ENCODE measurements at regions not wholly inside any gene's neighbourhood (a gene's known extent, or its start where the extent isn't known, plus 50 kb on each side); places are given as distances from the start of the nearest gene placed in this dataset.
"Not testable (repeated sequence)": the region's sequence is repeated elsewhere in the genome, so short reads cannot be mapped to it uniquely, and the experiment has no call there.

DNA sequence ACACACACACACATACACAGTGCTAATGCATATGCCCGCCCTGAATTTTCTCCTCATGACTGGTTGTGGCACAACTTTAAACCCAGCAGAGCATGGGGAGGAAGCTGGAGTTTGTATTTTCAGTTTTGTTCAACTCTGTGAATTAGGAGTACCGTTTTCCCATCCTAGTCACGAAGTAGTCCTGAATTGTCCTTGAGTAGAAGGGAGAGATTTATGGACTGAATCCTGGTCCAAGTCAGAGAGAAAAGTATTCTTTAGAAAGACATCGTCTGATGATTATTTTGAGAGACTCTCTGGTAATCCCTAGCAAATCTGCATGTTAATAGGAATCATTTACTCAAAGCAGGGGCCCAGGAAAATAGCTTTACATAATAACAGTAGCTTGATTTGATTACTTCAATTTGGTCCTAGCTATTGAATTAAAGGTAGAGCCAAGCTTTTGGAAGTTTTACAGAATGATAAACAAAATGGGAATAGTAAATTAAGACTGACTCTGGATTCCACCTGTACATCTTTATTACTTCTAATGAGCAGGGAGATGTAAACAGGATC, 60.5 kb upstream of the OLIG2 start:
- intact Hi-C loops (cut with DNase I) = no loop called here
- ATAC-seq (ENCODE audit: poor library complexity) (no peak), DNase-seq (no peak)

DNA sequence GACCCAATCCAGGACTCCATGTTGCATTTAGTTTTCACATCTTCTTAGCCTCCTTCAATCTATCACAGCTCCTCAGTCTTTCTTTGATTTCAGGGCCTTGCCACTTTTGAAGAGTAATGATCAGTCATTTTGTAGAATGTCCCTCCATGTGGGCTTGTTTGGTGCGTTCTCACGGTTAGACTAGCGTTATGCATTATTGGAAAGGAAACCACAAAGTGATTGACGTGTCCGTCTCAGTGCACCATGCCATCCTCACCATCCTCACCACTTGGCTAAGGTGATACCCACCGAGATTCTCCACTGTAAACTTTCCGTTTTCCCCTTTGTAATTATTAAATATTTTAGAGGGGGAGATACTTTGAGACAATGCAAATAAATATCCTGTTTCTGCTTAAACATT, 59.6 kb upstream of the OLIG2 start:
- intact Hi-C loops (cut with DNase I) = no loop called here
- ATAC-seq (ENCODE audit: poor library complexity) (no peak), DNase-seq (no peak)

DNA sequence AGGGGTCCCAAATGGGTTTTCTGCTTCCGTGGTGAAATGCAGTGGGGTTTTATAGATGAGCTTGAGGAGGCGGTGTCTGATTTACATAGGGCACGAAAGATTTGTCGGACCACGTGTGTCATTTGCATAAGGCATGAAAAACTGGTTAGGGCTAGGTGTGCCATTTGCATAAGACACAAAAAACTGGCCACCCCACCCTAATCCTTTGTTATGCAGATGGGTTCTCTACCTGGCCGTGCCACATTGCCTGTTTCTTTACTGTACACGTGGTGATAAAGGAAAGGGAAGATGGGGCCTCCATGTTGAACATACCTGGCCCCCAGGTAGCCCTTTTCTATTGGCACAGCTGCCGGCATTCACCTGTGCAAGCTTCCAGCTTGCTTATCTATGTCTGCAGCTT, 57.6 kb upstream of the OLIG2 start:
- DNase-seq; intact Hi-C loops (cut with DNase I); ATAC-seq (ENCODE audit: poor library complexity): not testable (repeated sequence)

GRCh38 chr21:32974653-32975052, 51.1 kb upstream of the OLIG2 start:
- DNase-seq (no peak), ATAC-seq (ENCODE audit: poor library complexity) (no peak)
- intact Hi-C loops (cut with DNase I) = no loop called here

- intact Hi-C loops (cut with DNase I) = no loop called here
- DNase-seq (no peak), ATAC-seq (ENCODE audit: poor library complexity) (no peak)
Observed at GRCh38 chr21:32975811-32976431, 49.8 kb upstream of the OLIG2 start.
